ENCODE measurements at regions not wholly inside any gene's neighbourhood (a gene's known extent, or its start where the extent isn't known, plus 50 kb on each side); places are given as distances from the start of the nearest gene placed in this dataset.

GRCh38 chr5:18008940-18009339, 374.7 kb downstream of the TAF11L14 start:
- Mint-ChIP-seq H3K4me1 (no peaks in the 10 kb centered on the region), H3K4me3 (no peak overlapping the region), H3K36me3 (no peaks in the 10 kb centered on the region), H3K27ac (no peak overlapping the region), H3K9me3 (peaks cover 0 to 15% (median 4%) of the 10 kb centered on the region in 7 donors), H3K27me3 (ENCODE audit: low read depth in 3 of 3) (no peaks in the 10 kb centered on the region)
- intact Hi-C loops (cut with micrococcal nuclease): no loop called here
- H3K4me2 ChIP-seq (replicated peaks; ENCODE audit: extremely low read depth, low read length, poor library complexity, severe bottlenecking): no peak overlapping the region
- no peaks in the 10 kb centered on the region for H3K36me3 ChIP-seq (replicated peaks in 1 of 2; ENCODE audit: control insufficient read depth in 1 of 2, insufficient read depth in 2 of 2, low read length in 2 of 2)
- no peak for DNase-seq
- H4K20me1 ChIP-seq (ENCODE audit: insufficient read depth, low read length): no peaks in the 10 kb centered on the region
- no peak overlapping the region for H2AFZ ChIP-seq (ENCODE audit: insufficient read depth, low read depth, low read length, poor library complexity, severe bottlenecking)
- H3K4me1 ChIP-seq (ENCODE audit: control insufficient read depth in 1 of 2, insufficient read depth in 2 of 2, low read length in 2 of 2): no peaks in the 10 kb centered on the region
- no peaks in the 10 kb centered on the region for H3K79me2 ChIP-seq (ENCODE audit: insufficient read depth, low read length)
- no peak overlapping the region for H3K9ac ChIP-seq (ENCODE audit: insufficient read depth, low read length, poor library complexity, severe bottlenecking)
- H3K4me3 ChIP-seq (replicated peaks in 1 of 3; ENCODE audit: low read depth in 2 of 3, low read length in 3 of 3): no peak overlapping the region
- no peaks in the 10 kb centered on the region for H3K27me3 ChIP-seq (ENCODE audit: control insufficient read depth in 2 of 2, insufficient read depth in 2 of 2, low read length in 2 of 2)
- H3K9me3 ChIP-seq (replicated peaks in 1 of 2; ENCODE audit: control insufficient read depth in 1 of 2, insufficient read depth in 1 of 2, low read length in 2 of 2): peaks cover 0 to 8% of the 10 kb centered on the region in 2 donors
- TF ChIP-seq CTCF (IDR thresholded peaks at IDR 0.05): no peak
- no peak overlapping the region for H3K27ac ChIP-seq (ENCODE audit: low read depth in 1 of 2, low read length in 2 of 2)

- Histone ChIP-seq H3K79me2 (ENCODE audit: insufficient read depth, low read length) (no peaks in the 10 kb centered on the region), H3K4me1 (ENCODE audit: control insufficient read depth in 1 of 2, insufficient read depth in 2 of 2, low read length in 2 of 2) (no peaks in the 10 kb centered on the region), H3K36me3 (replicated peaks in 1 of 2; ENCODE audit: control insufficient read depth in 1 of 2, insufficient read depth in 2 of 2, low read length in 2 of 2) (no peaks in the 10 kb centered on the region), H3K4me3 (replicated peaks in 1 of 3; ENCODE audit: low read depth in 2 of 3, low read length in 3 of 3) (no peak overlapping the region), H2AFZ (ENCODE audit: insufficient read depth, low read depth, low read length, poor library complexity, severe bottlenecking) (no peak overlapping the region), H3K9me3 (replicated peaks in 1 of 2; ENCODE audit: control insufficient read depth in 1 of 2, insufficient read depth in 1 of 2, low read length in 2 of 2) (peaks cover 0 to 8% of the 10 kb centered on the region in 2 donors), H3K27ac (ENCODE audit: low read depth in 1 of 2, low read length in 2 of 2) (no peak overlapping the region), H4K20me1 (ENCODE audit: insufficient read depth, low read length) (no peaks in the 10 kb centered on the region), H3K27me3 (ENCODE audit: control insufficient read depth in 2 of 2, insufficient read depth in 2 of 2, low read length in 2 of 2) (no peaks in the 10 kb centered on the region), H3K4me2 (replicated peaks; ENCODE audit: extremely low read depth, low read length, poor library complexity, severe bottlenecking) (no peak overlapping the region), H3K9ac (ENCODE audit: insufficient read depth, low read length, poor library complexity, severe bottlenecking) (no peak overlapping the region)
- DNase-seq: no peak
- no peak for TF ChIP-seq CTCF (IDR thresholded peaks at IDR 0.05)
- 100% methylated on average over 1 of the region's 2 CpGs for WGBS (ENCODE audit: insufficient coverage)
- Mint-ChIP-seq H3K4me1 (no peaks in the 10 kb centered on the region), H3K9me3 (peaks cover 0 to 11% (median 3%) of the 10 kb centered on the region in 7 donors), H3K36me3 (no peaks in the 10 kb centered on the region), H3K27ac (no peak overlapping the region), H3K4me3 (no peak overlapping the region), H3K27me3 (ENCODE audit: low read depth in 3 of 3) (no peaks in the 10 kb centered on the region)
- intact Hi-C loops (cut with micrococcal nuclease): no loop called here
Observed at GRCh38 chr5:18010053-18010452, 375.8 kb downstream of the TAF11L14 start.

All from CD14-positive monocyte (primary cell).